Natural killer cell (primary cell): ENCODE measurements at regions not wholly inside any gene's neighbourhood (a gene's known extent, or its start where the extent isn't known, plus 50 kb on each side); places are given as distances from the start of the nearest gene placed in this dataset.

Experiments
- ATAC-seq, 3 donors: fragments of 150-1000 bp in 2 of 3; fragments of 200-7000 bp in 1 of 3; cut with Tn5 transposase; 1 replicate in 1 of 3; 2 replicates in 2 of 3; pipeline ENCODE4 v1.10.0; 2021; ENCODE audit warnings: mild to moderate bottlenecking in 2 of 3, moderate library complexity in 2 of 3
- DNase-seq, 2 donors: peaks; one replicate each; pipeline versions ENCODE4 v3.0.0 to v3.0.0-alpha.2; 2013 to 2021; ENCODE audit warnings: mixed read lengths in 1 of 2
- H3K27ac ChIP-seq: one replicate; pipeline ENCODE4 v1.5.1; 2013; ENCODE audit warnings: mild to moderate bottlenecking, low read length
- H3K27me3 ChIP-seq: one replicate; pipeline ENCODE4 v1.6.1; 2013; ENCODE audit warnings: low read length; ENCODE audit not compliant: control insufficient read depth, insufficient read depth
- H3K36me3 ChIP-seq: one replicate; pipeline ENCODE4 v1.6.1; 2013; ENCODE audit warnings: low read length; ENCODE audit not compliant: control insufficient read depth, insufficient read depth
- H3K4me1 ChIP-seq: one replicate; pipeline ENCODE4 v1.6.1; 2013; ENCODE audit warnings: low read length; ENCODE audit not compliant: control insufficient read depth, insufficient read depth
- H3K4me3 ChIP-seq: one replicate; pipeline ENCODE4 v1.5.1; 2013; ENCODE audit warnings: low read length
- H3K9me3 ChIP-seq: one replicate; pipeline ENCODE4 v1.6.1; 2013; ENCODE audit warnings: low read length; ENCODE audit not compliant: control insufficient read depth, insufficient read depth
- H3K27ac Mint-ChIP-seq, 2 donors: one replicate each; pipeline ENCODE4 v1.8.0; 2022; ENCODE audit warnings: mild to moderate bottlenecking in 2 of 2, mixed read lengths in 2 of 2, moderate library complexity in 1 of 2
- H3K27me3 Mint-ChIP-seq, 2 donors: one replicate each; pipeline ENCODE4 v1.8.0; 2022; ENCODE audit warnings: low read depth in 2 of 2, mixed read lengths in 2 of 2
- H3K36me3 Mint-ChIP-seq: one replicate; pipeline ENCODE4 v1.8.0; 2022; ENCODE audit warnings: mixed read lengths
- H3K4me1 Mint-ChIP-seq, 2 donors: one replicate each; pipeline ENCODE4 v1.8.0; 2022; ENCODE audit warnings: mixed read lengths in 2 of 2
- H3K4me3 Mint-ChIP-seq: one replicate; pipeline ENCODE4 v1.8.0; 2022; ENCODE audit warnings: mild to moderate bottlenecking, moderate library complexity, mixed read lengths
- H3K9me3 Mint-ChIP-seq, 2 donors: one replicate each; pipeline ENCODE4 v1.8.0; 2022; ENCODE audit warnings: mixed read lengths in 2 of 2
- WGBS: methylation state at CpG from one replicate; pipeline ENCODE4 v1.1.7; 2013; ENCODE audit warnings: missing lambda C conversion rate; ENCODE audit not compliant: insufficient coverage; 5-methylcytosine and 5-hydroxymethylcytosine counted together
- intact Hi-C: fragments of 100-400 bp; cut with micrococcal nuclease; formaldehyde crosslinking; loops from one replicate; pipeline ENCODE4 v1.14.2; 2022
- TF ChIP-seq, protein P1 (sequence below): fragments of 200-600 bp; IDR thresholded peaks from one replicate; pipeline ENCODE4 v1.8.0; 2022; ENCODE audit warnings: antibody characterized with exemption

DNA sequence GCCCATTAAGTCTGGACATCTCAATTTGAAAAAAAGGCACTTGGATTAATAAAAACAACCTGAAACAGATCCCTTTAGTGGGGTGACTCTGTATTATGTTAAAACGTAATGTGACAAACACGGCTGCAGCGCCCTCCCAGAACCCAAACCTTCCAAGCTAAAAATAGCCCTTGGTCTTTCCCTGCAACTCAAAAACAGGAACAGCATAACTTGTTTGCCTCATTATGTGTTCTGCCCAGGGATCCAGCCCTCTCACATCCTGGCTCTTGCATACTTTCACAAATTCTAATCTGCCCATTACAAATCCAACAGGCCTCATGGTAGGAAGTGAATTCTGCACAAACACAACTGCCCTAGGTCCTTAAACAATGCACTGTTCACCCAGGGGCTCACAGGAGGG lies 94.7 kb upstream of the GADD45A start:
- 44% methylated on average over 3 of the region's 3 CpGs for WGBS
- H3K9me3 ChIP-seq, result no peaks in the 10 kb centered on the region
- H3K36me3 ChIP-seq, result no peaks in the 10 kb centered on the region
- intact Hi-C loops, result no loop called here
- Mint-ChIP-seq H3K4me3 (no peak overlapping the region), H3K9me3 (no peaks in the 10 kb centered on the region), H3K27ac (no peak overlapping the region), H3K4me1 (no peaks in the 10 kb centered on the region), H3K36me3 (no peaks in the 10 kb centered on the region), H3K27me3 (peaks cover 0 to 14% of the 10 kb centered on the region in 2 donors)
- ATAC-seq (no peak), DNase-seq (no peak)
- TF ChIP-seq, protein P1, sequence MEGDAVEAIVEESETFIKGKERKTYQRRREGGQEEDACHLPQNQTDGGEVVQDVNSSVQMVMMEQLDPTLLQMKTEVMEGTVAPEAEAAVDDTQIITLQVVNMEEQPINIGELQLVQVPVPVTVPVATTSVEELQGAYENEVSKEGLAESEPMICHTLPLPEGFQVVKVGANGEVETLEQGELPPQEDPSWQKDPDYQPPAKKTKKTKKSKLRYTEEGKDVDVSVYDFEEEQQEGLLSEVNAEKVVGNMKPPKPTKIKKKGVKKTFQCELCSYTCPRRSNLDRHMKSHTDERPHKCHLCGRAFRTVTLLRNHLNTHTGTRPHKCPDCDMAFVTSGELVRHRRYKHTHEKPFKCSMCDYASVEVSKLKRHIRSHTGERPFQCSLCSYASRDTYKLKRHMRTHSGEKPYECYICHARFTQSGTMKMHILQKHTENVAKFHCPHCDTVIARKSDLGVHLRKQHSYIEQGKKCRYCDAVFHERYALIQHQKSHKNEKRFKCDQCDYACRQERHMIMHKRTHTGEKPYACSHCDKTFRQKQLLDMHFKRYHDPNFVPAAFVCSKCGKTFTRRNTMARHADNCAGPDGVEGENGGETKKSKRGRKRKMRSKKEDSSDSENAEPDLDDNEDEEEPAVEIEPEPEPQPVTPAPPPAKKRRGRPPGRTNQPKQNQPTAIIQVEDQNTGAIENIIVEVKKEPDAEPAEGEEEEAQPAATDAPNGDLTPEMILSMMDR, result no peak
- no peaks in the 10 kb centered on the region for H3K27me3 ChIP-seq
- no peak overlapping the region for H3K27ac ChIP-seq
- H3K4me1 ChIP-seq, result no peaks in the 10 kb centered on the region
- no peak overlapping the region for H3K4me3 ChIP-seq

DNA sequence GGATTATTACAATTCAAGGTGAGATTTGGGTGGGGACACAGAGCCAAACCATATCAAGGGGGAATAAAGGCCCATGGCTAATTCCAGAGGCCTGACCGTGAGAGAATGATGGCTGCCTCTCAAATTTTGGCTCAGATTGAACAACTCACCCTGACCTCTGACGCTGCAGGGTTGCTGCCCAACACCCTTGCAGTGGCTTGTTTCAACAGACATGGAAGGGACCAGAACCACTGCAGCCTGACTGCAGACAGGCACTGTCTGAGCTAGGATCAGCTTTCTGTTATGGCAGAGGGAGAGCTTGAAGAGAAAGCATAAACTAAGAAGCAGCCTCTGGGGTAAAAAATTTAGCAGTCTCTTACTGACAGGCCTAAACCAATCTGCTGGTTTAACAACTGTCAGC lies 90.2 kb upstream of the GADD45A start:
- no peak for ATAC-seq

DNA sequence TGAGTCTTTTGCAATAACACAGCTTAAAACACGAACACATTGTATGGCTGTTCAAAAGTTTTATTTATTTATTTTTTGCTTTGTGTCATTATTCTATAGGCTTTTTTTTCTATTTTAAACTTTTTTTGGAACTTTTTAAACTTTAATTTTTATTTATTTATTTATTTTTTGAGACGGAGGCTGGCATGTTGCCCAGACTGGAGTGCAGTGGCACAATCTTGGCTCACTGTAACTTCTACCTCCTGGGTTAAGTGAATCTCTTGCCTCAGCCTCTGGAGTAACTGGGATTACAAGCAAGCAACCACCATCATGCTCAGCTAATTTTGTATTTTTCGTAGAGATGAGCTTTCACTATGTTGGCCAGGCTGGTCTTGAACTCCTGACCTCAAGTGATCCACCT lies 88.3 kb upstream of the GADD45A start:
- H3K9me3 Mint-ChIP-seq, result no peaks in the 10 kb centered on the region
- H3K36me3 Mint-ChIP-seq, result no peaks in the 10 kb centered on the region
- DNase-seq, result no peak
- no peak overlapping the region for H3K27ac Mint-ChIP-seq
- intact Hi-C loops, result no loop called here
- H3K27ac ChIP-seq, result no peak overlapping the region
- peaks cover 0 to 5% of the 10 kb centered on the region in 2 donors for H3K27me3 Mint-ChIP-seq
- no peak overlapping the region for H3K4me3 ChIP-seq
- H3K4me1 ChIP-seq, result no peaks in the 10 kb centered on the region
- no peaks in the 10 kb centered on the region for H3K9me3 ChIP-seq
- ATAC-seq, result no peak
- TF ChIP-seq, protein P1, result no peak
- 83% methylated on average over 2 of the region's 3 CpGs for WGBS
- no peaks in the 10 kb centered on the region for H3K36me3 ChIP-seq
- H3K27me3 ChIP-seq, result no peaks in the 10 kb centered on the region
- H3K4me1 Mint-ChIP-seq, result no peaks in the 10 kb centered on the region
- H3K4me3 Mint-ChIP-seq, result no peak overlapping the region

More for the DNA sequence above, 90.2 kb upstream of the GADD45A start:
- Mint-ChIP-seq H3K27ac (no peak overlapping the region), H3K4me3 (no peak overlapping the region), H3K4me1 (no peaks in the 10 kb centered on the region), H3K36me3 (no peaks in the 10 kb centered on the region), H3K27me3 (peaks cover 0 to 10% of the 10 kb centered on the region in 2 donors), H3K9me3 (no peaks in the 10 kb centered on the region)
- Histone ChIP-seq H3K27me3 (no peaks in the 10 kb centered on the region), H3K27ac (no peak overlapping the region), H3K9me3 (no peaks in the 10 kb centered on the region), H3K36me3 (no peaks in the 10 kb centered on the region), H3K4me1 (no peaks in the 10 kb centered on the region), H3K4me3 (no peak overlapping the region)
- DNase-seq, result no peak
- TF ChIP-seq, protein P1, result no peak
- WGBS, result 87% methylated on average over 2 of the region's 2 CpGs
- intact Hi-C loops, result no loop called here

DNA sequence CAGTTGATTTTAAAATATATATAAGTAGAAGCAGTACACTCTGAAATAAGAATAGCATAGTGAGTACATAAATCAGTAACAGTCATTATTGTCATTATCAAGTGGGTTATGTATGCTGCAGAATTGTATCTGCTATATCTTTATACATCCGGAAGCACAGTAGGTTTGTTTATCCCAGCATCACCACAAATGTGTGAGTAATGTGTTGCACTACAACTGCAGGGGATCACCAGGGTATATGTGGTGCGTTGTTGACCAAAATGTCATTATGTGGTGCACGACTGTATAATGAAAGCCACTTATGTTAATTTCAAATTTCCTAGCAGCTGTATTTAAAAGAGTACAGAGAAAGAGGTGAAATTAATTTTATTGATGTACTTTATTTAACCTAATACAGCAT lies 87.7 kb upstream of the GADD45A start:
- Histone ChIP-seq H3K27me3 (no peaks in the 10 kb centered on the region), H3K9me3 (no peaks in the 10 kb centered on the region), H3K36me3 (no peaks in the 10 kb centered on the region), H3K4me1 (no peaks in the 10 kb centered on the region), H3K27ac (no peak overlapping the region), H3K4me3 (no peak overlapping the region)
- Mint-ChIP-seq H3K4me3 (no peak overlapping the region), H3K27me3 (peaks cover 5% of the 10 kb centered on the region in 2 donors), H3K36me3 (no peaks in the 10 kb centered on the region), H3K4me1 (no peaks in the 10 kb centered on the region), H3K27ac (no peak overlapping the region), H3K9me3 (no peaks in the 10 kb centered on the region)
- DNase-seq (no peak), ATAC-seq (no peak)
- intact Hi-C loops, result no loop called here
- TF ChIP-seq, protein P1, result no peak
- WGBS, result no CpG with 5 or more reads among the region's 3 CpGs
